ENCODE measurements at regions not wholly inside any gene's neighbourhood (a gene's known extent, or its start where the extent isn't known, plus 50 kb on each side); places are given as distances from the start of the nearest gene placed in this dataset.

GRCh38 chr2:136505462-136505861 lies 259.9 kb upstream of the THSD7B start:
- TF ChIP-seq CTCF (IDR thresholded peaks at IDR 0.05; ENCODE audit: extremely low read depth, missing control alignments), result no peak
- no peak for DNase-seq (ENCODE audit: low spot score)

GRCh38 chr2:136502660-136503059 lies 262.7 kb upstream of the THSD7B start:
- DNase-seq (ENCODE audit: low spot score), result no peak
- no peak for TF ChIP-seq CTCF (IDR thresholded peaks at IDR 0.05; ENCODE audit: extremely low read depth, missing control alignments)

GRCh38 chr2:136497709-136498108 lies 267.6 kb upstream of the THSD7B start:
- no peak for TF ChIP-seq CTCF (IDR thresholded peaks at IDR 0.05; ENCODE audit: extremely low read depth, missing control alignments)
- no peak for DNase-seq (ENCODE audit: low spot score)

GRCh38 chr2:136496966-136497365 lies 268.4 kb upstream of the THSD7B start:
- DNase-seq (ENCODE audit: low spot score), result no peak
- no peak for TF ChIP-seq CTCF (IDR thresholded peaks at IDR 0.05; ENCODE audit: extremely low read depth, missing control alignments)

- TF ChIP-seq CTCF (IDR thresholded peaks at IDR 0.05; ENCODE audit: extremely low read depth, missing control alignments), result no peak
- no peak for DNase-seq (ENCODE audit: low spot score)
Observed at GRCh38 chr2:136495636-136496035, 269.7 kb upstream of the THSD7B start.

- TF ChIP-seq CTCF (IDR thresholded peaks at IDR 0.05; ENCODE audit: extremely low read depth, missing control alignments), result no peak
- no peak for DNase-seq (ENCODE audit: low spot score)
Observed at GRCh38 chr2:136492901-136493300, 272.4 kb upstream of the THSD7B start.

GRCh38 chr2:136490100-136490499 lies 275.2 kb upstream of the THSD7B start:
- no peak for DNase-seq (ENCODE audit: low spot score)
- TF ChIP-seq CTCF (IDR thresholded peaks at IDR 0.05; ENCODE audit: extremely low read depth, missing control alignments), result no peak

Measured in GM20000 (cell line).